MM.1S (cell line): ENCODE measurements at regions not wholly inside any gene's neighbourhood (a gene's known extent, or its start where the extent isn't known, plus 50 kb on each side); places are given as distances from the start of the nearest gene placed in this dataset.

Experiments
- DNase-seq: peaks from one replicate; pipeline ENCODE4 v3.0.0-alpha.2; 2015
- H2AFZ ChIP-seq: fragments of 300-600 bp; sonication (generic); 2 replicates; pipeline ENCODE4 v1.6.0; 2016; ENCODE audit warnings: antibody characterized with exemption, low read length
- H3F3A ChIP-seq: fragments of 300-600 bp; sonication (generic); 2 replicates; pipeline ENCODE4 v1.6.1; 2016; ENCODE audit warnings: mild to moderate bottlenecking, antibody characterized with exemption, low read length, moderate library complexity, mixed read lengths; ENCODE audit not compliant: insufficient read depth
- H3K27ac ChIP-seq: fragments of 300-600 bp; sonication (generic); 2 replicates; pipeline ENCODE4 v1.5.1; 2016; ENCODE audit warnings: mild to moderate bottlenecking, low read length
- H3K27me3 ChIP-seq: fragments of 300-600 bp; sonication (generic); replicated peaks from 2 replicates; pipeline ENCODE4 v1.6.0; 2016; ENCODE audit warnings: low read length; ENCODE audit not compliant: insufficient read depth
- H3K36me3 ChIP-seq: fragments of 300-600 bp; sonication (generic); replicated peaks from 2 replicates; pipeline ENCODE4 v1.6.1; 2016; ENCODE audit warnings: mild to moderate bottlenecking, low read length, mixed read lengths; ENCODE audit not compliant: insufficient read depth
- H3K4me1 ChIP-seq: fragments of 300-600 bp; sonication (generic); 2 replicates; pipeline ENCODE4 v1.6.1; 2016; ENCODE audit warnings: low read length, mixed read lengths
- H3K4me2 ChIP-seq: fragments of 300-600 bp; sonication (generic); 2 replicates; pipeline ENCODE4 v1.6.0; 2016; ENCODE audit warnings: low read depth, low read length
- H3K4me3 ChIP-seq: fragments of 300-600 bp; sonication (generic); 2 replicates; pipeline ENCODE4 v1.5.1; 2016; ENCODE audit warnings: low read length, mixed read lengths
- H3K79me2 ChIP-seq: fragments of 300-600 bp; sonication (generic); 2 replicates; pipeline ENCODE4 v1.6.1; 2016; ENCODE audit warnings: mixed run types, low read length, mixed read lengths
- H3K9ac ChIP-seq: fragments of 300-600 bp; sonication (generic); 2 replicates; pipeline ENCODE4 v1.6.1; 2016; ENCODE audit warnings: low read length, mixed read lengths
- H3K9me2 ChIP-seq: fragments of 300-600 bp; sonication (generic); replicated peaks from 2 replicates; pipeline ENCODE4 v1.6.1; 2016; ENCODE audit warnings: mild to moderate bottlenecking, low read length, mixed read lengths; ENCODE audit not compliant: insufficient read depth
- H3K9me3 ChIP-seq: fragments of 300-600 bp; sonication (generic); replicated peaks from 2 replicates; pipeline ENCODE4 v1.6.1; 2016; ENCODE audit warnings: mild to moderate bottlenecking, low read length, mixed read lengths; ENCODE audit not compliant: insufficient read depth
- H4K20me1 ChIP-seq: fragments of 300-600 bp; sonication (generic); 2 replicates; pipeline ENCODE4 v1.6.1; 2016; ENCODE audit warnings: mild to moderate bottlenecking, low read length, moderate library complexity, mixed read lengths; ENCODE audit not compliant: insufficient read depth
- CTCF ChIP-seq: fragments of 300-600 bp; sonication (generic); IDR thresholded peaks from 2 replicates; pipeline ENCODE4 v1.5.1; 2016; ENCODE audit warnings: antibody characterized with exemption, low read length, mixed read lengths
- EZH2 ChIP-seq: fragments of 300-600 bp; sonication (generic); optimal IDR thresholded peaks from 2 replicates; pipeline ENCODE3; 2017; ENCODE audit warnings: low read depth, mild to moderate bottlenecking, antibody characterized with exemption, low read length, mixed read lengths
- EZH2phosphoT487 ChIP-seq: fragments of 300-600 bp; sonication (generic); IDR thresholded peaks from 2 replicates; pipeline ENCODE4 v1.6.1; 2018; ENCODE audit warnings: antibody characterized with exemption, low read length

DNA sequence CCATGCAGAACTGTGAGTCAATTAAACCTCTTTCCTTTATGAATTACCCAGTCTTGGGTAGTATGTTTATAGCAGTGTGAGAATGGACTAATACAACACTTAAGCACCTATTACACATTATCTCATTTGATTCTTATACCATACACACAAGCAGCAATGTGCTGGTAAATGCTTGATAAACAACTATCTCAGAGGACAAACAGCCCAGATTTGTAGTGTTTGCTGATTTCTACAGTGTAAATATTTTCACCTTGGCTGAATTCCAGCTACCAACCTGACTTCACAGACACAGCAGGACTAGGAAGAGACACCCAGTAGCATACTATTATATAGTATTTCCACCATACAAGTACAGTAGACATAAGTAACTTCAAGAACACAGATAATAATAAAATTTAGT, 406.5 kb upstream of the CNKSR2 start:
- no peaks in the 10 kb centered on the region for H3F3A ChIP-seq
- H3K79me2 ChIP-seq, result no peaks in the 10 kb centered on the region
- no peak for DNase-seq
- H3K9me3 ChIP-seq, result no peaks in the 10 kb centered on the region
- H3K27ac ChIP-seq, result no peak overlapping the region
- H4K20me1 ChIP-seq, result no peaks in the 10 kb centered on the region
- no peaks in the 10 kb centered on the region for H3K9me2 ChIP-seq
- H3K4me3 ChIP-seq, result no peak overlapping the region
- no peaks in the 10 kb centered on the region for H3K36me3 ChIP-seq
- H3K27me3 ChIP-seq, result no peaks in the 10 kb centered on the region
- TF ChIP-seq EZH2phosphoT487, result no peak
- TF ChIP-seq CTCF, result no peak
- no peaks in the 10 kb centered on the region for H3K4me1 ChIP-seq
- no peak overlapping the region for H3K9ac ChIP-seq
- H2AFZ ChIP-seq, result no peak overlapping the region
- no peak overlapping the region for H3K4me2 ChIP-seq

DNA sequence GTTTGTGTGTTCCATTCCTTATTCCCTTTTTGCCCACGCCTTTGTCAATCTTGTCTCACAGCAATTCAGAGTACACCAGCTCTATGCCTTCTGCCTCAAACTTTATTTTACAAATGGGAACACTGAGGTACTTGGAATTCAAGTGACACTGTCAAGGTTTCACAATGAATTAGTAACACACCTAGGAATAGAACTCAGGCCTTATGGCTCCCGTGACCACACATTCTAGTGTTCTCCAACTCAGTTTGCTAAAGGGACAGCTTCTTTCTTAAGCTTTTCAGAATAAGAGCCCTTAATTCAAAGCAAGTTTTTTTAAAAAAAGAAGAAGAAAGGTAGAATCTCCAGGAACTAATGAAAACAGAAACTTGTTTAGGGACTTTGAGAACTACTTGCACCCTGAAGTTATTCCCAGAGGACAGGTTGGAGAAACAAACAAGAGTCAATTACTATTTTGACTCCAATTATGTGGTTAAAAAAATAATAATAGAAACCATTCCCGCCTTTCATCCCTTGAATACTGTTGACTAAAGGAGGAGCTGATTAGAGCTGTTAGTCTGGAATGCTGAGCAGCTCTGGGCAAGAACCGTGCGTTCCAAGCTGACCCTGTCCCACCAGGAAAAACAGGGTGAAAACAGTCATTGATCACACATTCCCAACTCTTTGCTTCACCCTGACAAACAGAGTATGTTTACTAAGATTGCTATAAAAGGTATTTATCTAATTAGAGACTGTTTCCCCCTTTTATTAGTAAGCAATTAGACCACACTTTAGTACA, 408.8 kb upstream of the CNKSR2 start:
- Histone ChIP-seq H3K9me3 (no peaks in the 10 kb centered on the region), H3K27me3 (no peaks in the 10 kb centered on the region), H3K4me3 (no peak overlapping the region), H3F3A (no peaks in the 10 kb centered on the region), H2AFZ (no peak overlapping the region), H3K27ac (no peak overlapping the region), H3K4me1 (no peaks in the 10 kb centered on the region), H3K36me3 (no peaks in the 10 kb centered on the region), H3K9ac (no peak overlapping the region), H3K9me2 (no peaks in the 10 kb centered on the region), H3K79me2 (no peaks in the 10 kb centered on the region), H3K4me2 (no peak overlapping the region), H4K20me1 (no peaks in the 10 kb centered on the region)
- DNase-seq, result no peak
- TF ChIP-seq EZH2phosphoT487 (no peak), EZH2 (no peak), CTCF (no peak)

DNA sequence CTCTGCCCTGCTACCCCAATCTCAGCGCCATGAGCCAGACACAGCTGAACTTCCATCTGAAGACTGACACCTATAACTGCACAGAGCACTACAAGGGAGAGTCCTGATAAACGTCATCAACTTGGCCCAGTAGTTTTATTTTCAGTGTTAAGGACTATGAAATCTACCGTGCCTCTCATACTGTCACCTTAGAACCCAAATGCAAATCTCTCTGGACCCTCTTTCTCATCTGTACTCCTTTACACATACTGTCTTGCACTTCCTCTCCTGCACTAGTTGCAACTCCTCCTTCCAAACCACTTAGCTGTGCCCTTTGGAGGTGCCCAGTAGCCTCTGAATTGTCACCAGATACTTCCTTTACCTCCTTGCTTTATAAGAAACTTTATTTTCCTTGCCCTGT, 420.2 kb upstream of the CNKSR2 start:
- H3K4me3 ChIP-seq, result no peak overlapping the region
- no peak for DNase-seq
- no peak overlapping the region for H3K9ac ChIP-seq
- no peaks in the 10 kb centered on the region for H3K27me3 ChIP-seq
- no peaks in the 10 kb centered on the region for H3K4me1 ChIP-seq
- H3K36me3 ChIP-seq, result no peaks in the 10 kb centered on the region
- no peaks in the 10 kb centered on the region for H3F3A ChIP-seq
- no peak overlapping the region for H3K4me2 ChIP-seq
- no peak for TF ChIP-seq EZH2phosphoT487
- H4K20me1 ChIP-seq, result no peaks in the 10 kb centered on the region
- H3K79me2 ChIP-seq, result no peaks in the 10 kb centered on the region
- H3K27ac ChIP-seq, result no peak overlapping the region
- H2AFZ ChIP-seq, result no peak overlapping the region
- H3K9me2 ChIP-seq, result no peaks in the 10 kb centered on the region
- no peaks in the 10 kb centered on the region for H3K9me3 ChIP-seq

DNA sequence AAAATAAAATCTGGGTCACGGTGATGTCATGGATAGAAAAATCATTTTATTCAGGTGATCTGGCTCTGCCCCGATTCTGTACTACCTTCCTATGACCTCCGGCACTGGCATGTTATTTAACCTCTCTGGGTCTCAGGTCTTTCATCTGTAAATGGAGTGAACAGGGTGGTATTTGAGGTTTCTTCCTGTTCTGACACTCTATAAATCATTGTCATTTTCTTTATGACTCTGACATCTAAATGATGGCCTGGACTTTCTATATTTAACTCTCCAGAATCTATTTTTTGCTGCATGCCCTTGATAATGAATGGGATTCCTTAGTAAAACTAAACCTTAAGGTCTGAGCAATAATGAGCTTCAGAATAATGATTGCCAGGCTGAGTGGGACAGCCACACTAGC, 422.0 kb upstream of the CNKSR2 start:
- TF ChIP-seq EZH2 (no peak), EZH2phosphoT487 (no peak), CTCF (no peak)

More for the DNA sequence above, 422.0 kb upstream of the CNKSR2 start:
- no peak overlapping the region for H3K4me2 ChIP-seq
- no peak overlapping the region for H3K9ac ChIP-seq
- H2AFZ ChIP-seq, result no peak overlapping the region
- no peaks in the 10 kb centered on the region for H3K79me2 ChIP-seq
- no peaks in the 10 kb centered on the region for H4K20me1 ChIP-seq
- H3K4me3 ChIP-seq, result no peak overlapping the region
- no peaks in the 10 kb centered on the region for H3K9me3 ChIP-seq
- no peak overlapping the region for H3K27ac ChIP-seq
- no peaks in the 10 kb centered on the region for H3F3A ChIP-seq
- no peaks in the 10 kb centered on the region for H3K9me2 ChIP-seq
- no peak for DNase-seq
- no peaks in the 10 kb centered on the region for H3K36me3 ChIP-seq
- no peaks in the 10 kb centered on the region for H3K4me1 ChIP-seq
- no peaks in the 10 kb centered on the region for H3K27me3 ChIP-seq
